NK-92 treated with Interleukin-12 subunit alpha and Interleukin-12 subunit beta, amount 100 ng/mL, for 24 hours (cell line): ENCODE measurements at regions not wholly inside any gene's neighbourhood (a gene's known extent, or its start where the extent isn't known, plus 50 kb on each side); places are given as distances from the start of the nearest gene placed in this dataset.

Source experiments
- DNase-seq: peaks from one replicate; lab custom pipeline; 2025; lab: John Stamatoyannopoulos, UW

DNA sequence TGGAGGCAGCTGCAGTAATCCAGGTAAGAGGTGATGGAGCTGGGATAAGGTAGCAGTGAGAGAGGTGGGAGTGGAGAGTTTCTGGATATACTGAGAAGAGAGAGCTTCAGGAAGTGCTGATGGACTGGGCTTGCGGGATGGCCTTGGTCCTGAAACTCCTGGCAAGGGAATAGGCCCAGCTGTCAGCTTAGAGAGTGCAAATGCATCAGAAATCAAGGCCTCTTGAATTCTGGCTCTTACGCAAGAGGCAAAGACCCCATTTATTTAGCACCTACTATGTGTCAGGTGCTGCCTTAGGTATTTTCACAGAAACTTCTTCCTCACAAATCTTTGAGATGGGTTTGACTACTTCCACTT, 227.2 kb upstream of the MAP3K1 start:
- no peak for DNase-seq

DNA sequence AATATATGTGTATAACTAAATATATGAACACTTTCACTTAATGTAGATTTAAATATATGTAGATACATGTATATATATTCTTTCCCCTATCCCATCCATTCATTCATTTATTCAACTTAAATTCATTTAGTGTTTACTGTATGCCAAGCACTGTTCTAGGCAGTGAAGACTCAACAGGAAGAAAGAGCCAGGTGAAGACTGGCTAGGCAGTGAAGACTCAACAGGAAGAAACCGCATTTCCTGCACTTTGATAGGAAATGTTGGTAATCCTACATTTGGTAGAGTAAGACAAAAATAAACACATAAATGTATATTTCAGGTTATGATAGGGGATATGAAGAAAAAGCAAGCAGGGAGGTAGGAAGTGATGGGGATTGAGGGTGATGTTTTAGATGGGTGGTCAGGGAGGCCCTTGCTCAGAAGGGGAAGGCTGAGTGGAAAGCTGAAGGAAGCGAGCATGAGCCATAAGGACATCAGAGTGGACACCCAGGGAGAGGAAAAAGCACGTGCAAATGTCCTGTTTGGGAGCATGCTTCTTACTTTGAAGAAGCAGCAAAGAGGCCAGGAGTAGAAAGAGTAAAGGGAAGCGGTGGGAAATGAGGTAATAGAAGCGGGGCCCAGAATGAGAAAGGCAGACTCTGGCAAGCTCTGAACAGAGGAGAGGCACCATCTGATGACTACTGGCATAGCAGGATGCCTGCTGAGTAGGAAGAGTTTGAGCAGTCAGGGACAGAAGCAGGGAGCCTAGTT, 227.8 kb upstream of the MAP3K1 start:
- no peak for DNase-seq

DNA sequence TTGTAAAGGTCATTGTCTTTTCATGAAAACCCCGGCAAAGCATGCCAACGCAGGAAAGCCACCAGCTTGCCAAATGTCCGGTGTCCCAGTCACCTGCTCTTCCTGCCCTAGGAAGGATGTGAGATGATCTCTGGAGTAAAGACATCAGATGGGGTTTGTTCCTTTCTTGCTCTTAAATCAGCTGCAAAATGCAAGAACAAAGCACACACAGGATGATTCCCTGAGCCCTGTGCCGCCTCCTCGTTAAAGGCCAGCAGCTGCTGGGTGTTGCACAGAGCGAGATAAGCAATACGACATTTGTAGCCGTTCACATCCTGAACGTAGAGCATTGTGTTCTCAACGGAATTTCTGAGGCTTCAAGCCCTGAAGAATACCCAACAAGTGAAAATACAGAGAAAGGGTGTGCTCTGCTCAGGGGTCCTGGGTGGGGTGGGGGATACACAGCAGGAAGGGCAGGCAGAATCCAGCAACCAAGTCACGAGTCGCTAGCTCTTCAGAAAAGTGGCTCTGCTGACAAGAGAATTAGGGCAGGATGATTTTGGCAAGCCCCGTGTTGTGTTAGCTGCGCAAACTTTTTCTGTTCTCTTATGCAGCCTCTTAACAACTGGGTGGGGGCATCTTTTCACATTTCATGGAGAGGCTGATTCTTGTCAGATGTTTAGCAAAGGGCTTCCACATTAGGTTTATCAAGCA, 229.2 kb upstream of the MAP3K1 start:
- no peak for DNase-seq

DNA sequence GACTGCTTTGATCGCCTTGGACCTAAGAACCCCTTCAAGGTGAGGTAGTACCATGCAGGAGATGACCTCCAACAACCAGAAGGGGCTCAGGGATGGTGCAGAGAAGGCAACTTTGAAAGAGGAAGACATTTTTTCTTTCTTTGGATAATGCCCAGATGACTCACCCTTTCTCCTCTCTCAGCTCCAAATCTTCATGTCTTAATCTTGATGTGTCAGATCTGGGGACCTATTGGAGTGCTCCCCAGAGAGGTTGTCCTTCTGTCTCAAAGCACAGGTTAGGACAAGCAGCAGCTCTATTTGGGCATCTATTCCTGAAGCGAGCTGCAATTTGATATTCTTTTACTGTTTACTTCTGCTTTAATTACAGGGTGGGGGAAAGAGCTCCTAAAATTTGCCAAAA, 229.9 kb upstream of the MAP3K1 start:
- DNase-seq = no peak

DNA sequence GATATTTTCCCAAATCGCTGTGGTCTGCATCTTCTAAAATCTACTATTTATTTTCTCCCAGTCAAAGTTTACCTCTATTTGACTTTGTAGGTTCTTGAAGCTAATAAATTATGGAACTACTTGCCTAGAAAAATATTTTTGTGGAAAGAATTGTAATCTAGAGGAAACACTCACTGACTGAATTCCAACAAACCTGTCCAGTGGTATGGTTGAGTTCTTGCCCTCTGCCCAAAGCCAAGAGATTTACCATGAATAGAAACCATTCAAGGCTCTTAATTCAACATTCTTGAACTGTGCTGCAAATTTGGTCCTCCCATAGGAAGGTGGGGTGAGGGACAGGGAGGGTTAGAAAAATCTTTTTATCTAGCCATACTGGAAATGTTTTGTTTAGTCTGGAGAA, 233.9 kb upstream of the MAP3K1 start:
- no peak for DNase-seq

DNA sequence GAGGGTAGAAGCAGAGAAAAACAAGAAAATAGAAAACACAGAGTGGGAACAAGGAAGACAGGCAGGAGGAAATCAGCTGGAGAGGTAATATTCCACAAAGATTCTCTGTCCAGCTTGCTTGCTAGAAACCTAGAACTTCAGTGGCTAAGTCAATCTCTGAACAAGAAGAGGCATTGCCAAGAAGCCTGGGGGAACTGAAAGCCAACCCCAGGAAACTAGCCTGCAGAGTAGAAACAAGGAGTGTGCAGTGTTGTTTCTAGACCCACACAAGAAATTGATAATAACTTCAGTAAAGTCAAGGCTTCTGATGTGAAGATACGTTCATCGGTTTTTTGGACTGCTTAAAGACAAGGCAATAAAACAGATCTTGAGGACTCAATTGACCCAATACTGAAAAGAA, 234.5 kb upstream of the MAP3K1 start:
- DNase-seq = no peak

DNA sequence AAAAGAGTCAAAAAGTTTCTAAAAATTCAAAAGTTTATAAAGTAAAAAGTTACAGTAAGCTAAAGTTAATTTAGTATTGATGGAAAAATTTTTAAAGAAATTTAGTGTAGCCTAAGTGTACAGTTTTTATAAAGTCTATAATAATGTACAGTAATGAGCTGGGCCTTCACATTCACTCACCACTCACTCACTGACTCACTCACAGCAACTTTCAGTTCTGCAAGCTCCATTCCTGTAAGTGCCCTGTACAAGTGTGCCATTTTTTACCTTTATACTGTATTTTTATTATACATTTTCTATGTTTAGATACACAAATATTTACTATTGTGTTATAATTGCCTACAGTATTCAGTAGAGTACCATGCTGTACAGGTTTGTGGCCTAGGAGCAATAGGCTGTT, 239.5 kb upstream of the MAP3K1 start:
- no peak for DNase-seq

DNA sequence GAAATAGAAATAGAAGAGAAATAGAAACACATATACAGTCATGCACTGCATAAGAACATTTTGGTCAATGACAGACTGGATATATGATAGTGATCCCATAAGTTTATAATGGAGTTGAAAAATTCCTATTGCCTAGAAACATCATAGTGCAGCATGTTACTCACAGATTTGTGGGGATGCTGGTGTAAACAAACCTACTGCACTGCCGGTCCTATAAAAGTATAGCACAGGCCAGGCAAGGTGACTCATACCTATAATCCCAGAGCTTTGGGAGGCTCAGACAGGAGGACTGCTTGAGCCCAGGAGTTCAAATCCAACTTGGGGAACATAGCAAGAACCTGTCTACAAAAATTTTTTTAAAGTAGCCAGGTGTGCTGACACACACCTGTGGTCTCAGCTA, 240.6 kb upstream of the MAP3K1 start:
- no peak for DNase-seq

DNA sequence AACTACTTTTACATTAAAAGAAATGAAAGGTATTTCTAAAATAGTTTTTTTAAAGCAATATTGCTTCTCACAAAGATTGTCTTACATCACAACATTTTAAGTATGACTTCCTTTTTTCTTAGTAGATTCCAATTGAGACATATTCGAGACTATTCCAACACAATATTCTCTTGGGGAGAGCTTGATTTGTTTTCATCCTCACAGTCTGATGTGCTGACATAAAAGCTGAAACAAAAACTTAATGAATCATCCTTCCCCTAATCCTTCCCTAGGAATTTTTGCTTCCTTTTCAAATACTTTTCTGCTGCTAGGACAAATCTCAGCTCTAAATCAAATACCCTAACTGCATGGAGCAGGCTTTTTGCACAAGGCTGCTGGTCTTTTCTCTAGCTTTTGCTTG, 245.8 kb upstream of the MAP3K1 start:
- no peak for DNase-seq

DNA sequence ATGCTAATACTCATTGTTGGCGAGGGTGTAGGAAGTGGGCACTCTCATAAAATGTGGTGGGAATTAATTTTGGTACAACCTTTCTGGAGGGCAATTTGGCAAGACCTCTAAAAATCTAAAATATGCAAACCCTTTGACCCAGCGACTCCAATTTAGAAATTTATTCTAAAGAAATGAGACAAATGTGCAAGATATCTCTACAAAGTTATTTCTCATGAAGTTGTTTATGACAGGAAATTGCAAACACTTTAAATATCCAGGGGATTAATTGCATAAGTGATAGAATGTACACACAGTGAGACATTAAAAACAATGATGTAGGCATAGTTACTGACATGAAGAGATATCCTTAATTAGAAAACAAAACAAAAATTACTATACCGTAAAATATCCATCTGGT, 246.3 kb upstream of the MAP3K1 start:
- DNase-seq = no peak

DNA sequence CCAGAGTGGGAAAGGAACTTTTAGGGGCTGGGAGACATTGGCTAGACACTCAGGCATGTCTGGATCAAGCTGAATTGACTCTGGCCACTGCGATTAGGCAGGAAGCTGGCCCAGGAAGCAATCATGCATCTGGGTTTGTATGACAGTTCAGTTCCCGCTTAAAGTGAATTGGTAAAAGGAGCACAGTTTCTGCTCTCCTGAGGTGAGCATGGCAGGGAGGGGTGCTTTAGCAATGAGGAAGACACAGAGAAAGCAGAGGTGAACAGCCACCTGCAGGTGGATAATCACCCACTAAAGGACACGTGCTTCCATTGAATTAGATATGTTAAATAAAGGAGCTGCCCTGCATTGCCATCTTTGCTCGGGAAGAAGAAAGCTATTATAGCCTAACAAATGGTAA, 248.1 kb upstream of the MAP3K1 start:
- DNase-seq = no peak

DNA sequence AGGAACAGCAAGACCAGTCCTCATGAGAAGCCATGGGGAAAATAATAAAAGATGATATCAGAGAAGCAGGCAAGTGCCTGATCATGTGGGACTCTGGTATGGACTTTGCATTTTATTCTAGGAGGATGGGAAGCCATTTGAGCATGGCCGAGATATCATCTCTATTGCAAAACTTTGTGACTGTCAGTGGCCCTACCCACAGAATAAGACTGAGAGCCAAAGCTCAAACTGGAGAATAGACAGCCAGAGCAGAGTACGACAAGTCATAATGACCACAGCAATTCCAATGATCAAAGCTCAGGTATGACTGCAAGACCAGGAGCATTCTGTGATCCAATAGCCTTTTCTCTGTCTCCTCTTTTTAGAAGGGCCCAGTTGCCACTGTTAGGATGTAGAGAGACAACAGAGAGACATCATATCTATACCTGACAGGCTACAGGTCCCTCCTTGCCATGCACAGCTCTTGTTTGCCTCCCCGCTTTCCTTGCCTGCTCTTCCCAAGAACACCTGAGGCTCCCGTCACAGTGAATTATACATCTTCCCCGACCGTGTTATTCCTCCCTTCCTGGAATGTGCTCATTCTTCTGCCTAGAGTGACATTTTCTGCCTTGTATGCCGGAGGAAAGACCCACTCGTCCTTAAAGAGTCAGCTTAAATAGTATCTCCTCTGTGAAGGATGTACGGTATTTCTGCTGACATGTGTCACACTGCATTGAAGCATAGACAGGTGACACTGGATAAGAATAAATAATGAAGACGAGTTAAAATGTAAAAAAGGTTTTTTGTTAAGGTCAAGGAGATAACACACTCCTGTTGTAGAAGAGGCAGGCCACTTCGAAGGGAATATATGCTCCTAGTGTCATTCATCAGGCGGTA, 248.7 kb upstream of the MAP3K1 start:
- DNase-seq = no peak

DNA sequence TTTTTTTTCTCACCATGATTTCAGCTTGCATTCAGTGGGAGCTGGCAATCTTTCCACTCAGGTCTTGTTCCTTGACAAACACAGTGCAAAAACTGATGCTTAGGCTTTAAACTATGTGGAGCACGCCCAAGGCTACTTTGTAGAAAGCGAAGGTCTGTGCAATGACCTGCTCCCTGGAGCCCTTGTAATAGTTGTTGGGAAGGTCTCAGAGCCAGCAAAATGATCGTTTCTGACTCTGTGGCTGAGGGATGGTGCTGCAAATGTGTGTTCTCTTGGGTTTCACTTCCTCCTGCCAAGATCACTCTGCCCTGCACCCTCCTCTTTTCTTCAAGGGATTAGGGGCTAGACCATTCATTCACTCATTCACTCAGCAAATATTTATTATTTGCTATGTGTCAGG, 249.7 kb upstream of the MAP3K1 start:
- DNase-seq = no peak

DNA sequence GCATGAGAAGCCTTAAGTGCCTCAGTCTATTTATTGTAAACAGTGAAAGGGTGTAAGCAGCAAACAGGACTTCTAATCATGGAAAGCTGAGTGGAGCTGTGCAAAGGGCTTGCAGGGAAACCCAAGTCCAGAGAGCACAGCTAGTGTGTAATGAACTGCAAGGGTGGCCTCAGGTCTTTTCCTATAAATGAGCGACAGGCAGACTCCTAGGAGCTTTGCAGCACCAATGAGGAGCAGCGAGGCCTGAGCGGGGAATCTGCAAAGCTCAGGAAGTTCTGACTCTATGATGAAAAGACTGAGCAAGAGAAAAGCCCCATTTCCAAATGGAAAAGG, 250.1 kb upstream of the MAP3K1 start:
- DNase-seq = no peak

DNA sequence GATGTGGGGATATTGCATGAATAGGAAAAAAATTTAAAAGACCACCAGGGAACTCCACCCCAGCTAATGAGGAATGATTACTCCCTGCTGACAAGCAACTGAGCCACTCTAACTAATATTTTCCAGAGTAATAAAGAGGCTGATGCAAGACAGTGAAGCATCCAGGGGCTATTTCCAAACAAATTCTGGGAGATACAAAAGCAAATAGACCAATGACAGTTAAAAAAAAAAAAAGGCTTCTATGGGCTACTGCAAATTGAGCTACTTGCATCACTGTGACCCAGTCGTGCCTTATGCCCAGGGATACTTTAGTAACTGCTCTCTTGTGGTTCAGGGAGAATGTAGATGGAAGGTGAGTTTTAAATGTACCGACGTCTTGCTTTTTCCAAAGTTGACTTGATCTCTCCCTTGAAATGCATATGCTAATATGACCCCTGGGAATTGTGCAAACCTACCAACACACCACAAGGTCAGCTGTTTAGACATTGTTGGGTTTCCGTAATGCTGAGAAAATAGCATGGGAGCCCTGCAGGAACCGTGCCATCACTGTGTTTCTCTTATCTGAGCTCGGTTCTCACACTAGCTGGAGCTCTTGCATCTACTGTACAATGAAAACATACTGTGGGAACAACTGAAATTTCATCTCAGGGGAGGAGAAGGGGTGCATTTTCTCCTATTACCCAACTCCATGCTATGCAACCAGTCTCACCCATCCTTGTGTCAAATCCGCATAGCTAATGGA, 250.6 kb upstream of the MAP3K1 start:
- DNase-seq = no peak

DNA sequence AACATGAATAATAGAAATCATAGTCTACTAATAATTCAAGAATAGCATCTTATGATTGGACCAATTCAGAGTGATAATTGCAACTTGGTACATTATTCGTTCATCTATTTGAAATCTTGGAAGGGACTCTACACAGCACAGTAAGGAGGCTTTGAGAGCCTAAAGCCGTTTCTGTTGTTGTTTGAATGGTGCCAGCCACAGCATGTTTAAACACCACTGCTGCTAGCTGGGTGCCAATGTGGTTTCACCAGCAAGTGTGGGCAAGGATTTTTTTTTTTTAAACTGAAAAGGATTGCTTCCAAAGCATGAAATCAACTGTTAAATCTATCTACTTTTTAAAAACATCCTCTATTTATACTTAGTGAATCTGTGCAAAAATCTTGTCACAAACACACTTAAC, 253.9 kb upstream of the MAP3K1 start:
- DNase-seq = no peak

DNA sequence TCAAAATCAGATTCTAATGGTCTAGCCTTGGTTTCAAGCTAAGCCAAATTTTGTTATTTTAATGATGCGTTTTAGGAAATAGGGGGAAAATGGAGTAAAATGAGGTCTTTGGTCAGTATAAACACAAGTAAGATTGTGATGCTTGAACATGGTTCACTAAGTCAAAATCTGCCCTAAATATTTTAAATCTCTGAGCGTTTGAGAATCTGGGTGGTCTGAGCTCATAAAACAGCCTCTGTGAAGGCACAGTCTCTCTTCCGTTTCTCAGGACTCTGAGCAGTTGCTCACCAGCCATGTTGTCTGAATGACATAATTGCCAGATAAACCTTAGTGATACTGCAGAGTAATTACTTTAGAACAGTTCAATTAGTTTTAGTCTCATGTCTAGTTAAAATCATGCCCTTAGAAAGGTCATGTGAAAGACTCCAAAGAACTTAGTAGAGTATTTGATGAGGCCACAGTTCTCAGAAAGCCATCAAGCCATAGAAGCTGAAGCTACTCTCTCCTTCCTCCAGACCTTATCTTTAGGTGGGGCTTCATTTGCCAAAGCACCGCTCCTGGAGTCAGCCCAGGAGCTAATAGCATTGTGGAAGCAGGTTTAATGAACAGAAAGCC, 257.1 kb upstream of the MAP3K1 start:
- no peak for DNase-seq

DNA sequence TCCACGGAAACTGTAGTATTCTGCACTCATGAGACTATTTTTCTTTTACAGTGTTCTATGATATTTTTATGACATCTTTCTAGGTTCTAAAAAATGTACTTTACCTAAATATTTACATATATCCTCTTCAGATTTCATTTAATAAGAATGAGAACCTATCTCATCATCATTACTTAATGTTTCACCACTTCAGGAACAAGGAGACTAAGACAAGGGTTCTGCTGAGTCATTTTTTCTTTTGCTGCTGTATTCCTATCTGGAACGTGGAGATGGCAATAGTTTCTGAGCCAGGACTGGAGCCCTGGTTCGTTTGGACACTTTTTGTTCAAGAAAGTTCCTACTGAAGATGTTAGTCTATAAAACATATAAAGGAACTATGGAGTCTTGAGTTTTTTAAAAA, 258.2 kb upstream of the MAP3K1 start:
- no peak for DNase-seq

DNA sequence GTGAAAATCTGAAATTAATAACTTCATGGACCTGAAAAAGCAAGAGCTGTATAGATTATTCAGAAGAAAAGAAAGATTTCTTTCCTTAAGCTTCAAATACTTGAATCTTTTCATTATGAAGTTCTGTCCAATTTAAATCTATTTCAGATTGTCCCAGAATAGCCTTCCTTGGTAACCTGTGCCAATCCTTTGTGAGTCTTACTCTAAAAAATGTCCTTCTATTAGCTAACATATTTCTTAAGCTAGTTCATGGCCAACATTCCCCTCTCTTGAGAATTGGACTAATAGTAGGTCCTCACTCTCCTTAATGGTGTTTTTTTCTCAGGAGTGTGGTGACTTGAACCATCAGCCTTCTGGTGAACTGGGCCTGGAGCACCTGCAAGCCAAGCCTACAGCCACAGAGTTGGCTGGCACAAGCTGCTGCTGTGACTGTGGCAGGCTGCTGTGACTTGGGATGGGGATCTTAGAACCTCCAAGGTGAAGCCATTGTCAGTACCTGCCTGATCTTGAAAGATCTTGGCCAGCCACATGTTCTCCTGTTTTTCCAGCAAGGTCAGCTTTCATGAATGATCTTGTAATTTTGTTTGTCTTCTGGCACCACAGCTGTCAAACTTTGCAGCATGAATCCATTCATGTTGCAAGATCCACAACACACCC, 262.6 kb upstream of the MAP3K1 start:
- DNase-seq = no peak

DNA sequence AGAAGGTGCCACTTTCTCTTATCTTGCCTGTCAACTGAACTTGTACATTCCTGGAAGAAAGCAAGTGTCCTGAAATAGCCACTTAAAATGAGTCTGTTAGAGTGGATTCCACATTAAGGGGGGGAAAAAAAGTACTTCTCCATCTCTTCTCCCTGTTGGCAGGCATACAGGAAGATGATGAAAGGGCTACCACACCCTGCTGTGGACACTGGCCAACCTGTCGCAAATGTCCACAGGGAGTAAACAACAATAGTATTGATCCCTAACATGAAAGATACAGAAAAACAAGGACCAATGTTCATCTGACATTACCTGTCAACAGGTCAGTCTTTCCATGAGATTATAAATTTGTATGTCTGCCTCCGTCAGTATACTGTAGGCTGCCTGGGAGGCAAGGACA, 265.1 kb upstream of the MAP3K1 start:
- no peak for DNase-seq

DNA sequence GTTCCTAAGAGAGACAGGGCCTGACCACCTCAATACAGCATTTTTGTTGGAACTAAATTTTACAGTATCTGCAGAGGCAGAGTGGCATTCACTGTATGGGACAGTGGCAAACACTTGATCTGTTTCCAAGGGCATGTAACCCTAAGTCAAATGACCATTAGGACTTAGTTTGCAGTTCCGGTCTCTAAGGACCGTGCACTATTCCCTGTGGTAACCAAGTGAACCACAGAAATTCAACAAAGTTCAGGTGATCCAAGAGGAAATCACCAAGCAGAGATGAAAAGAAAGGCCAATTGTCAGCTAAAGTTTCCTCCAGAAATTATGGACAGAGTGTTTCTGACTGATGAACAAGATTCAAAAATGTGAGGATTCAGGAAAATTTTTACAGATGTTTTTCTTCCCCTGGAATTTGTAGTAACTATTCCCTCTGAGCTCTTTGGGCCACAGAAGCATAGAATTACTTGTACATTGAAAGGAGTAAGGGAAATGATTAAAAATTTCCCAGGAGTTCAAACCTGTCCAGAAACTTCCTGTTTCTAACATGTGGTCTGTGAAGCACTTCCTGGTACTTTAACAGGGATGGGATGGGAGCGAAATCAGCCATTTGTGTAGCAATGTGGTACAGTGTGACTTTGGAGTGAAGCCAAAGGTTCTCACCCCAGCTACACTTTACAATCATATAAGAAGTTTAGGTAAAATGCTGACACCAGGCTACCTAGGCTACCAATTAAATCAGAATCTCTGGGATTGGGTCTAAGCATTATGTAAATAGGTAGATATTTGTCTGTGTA, 266.1 kb upstream of the MAP3K1 start:
- DNase-seq = no peak
